HCT116 (cell line): ENCODE measurements at regions not wholly inside any gene's neighbourhood (a gene's known extent, or its start where the extent isn't known, plus 50 kb on each side); places are given as distances from the start of the nearest gene placed in this dataset.

Experiments used
- ATAC-seq: fragments of 200-7000 bp; cut with Tn5 transposase; 2 replicates; pipeline ENCODE4 v1.9.1; 2020; ENCODE audit warnings: mild to moderate bottlenecking, moderate library complexity
- BruUV-seq: library from RNA; stranded (reverse); fragments of 400-500 nt; replicated peaks from 2 replicates; lab custom pipeline; 2021; lab: Mats Ljungman, UMichigan
- CTCF ChIA-PET: fragments of 300-600 bp; sonication (Branson Sonifier 250); formaldehyde crosslinking; loops from one replicate; lab custom pipeline; 2021; ENCODE audit warnings: antibody characterized with exemption; lab: Charles Lee
- POLR2A ChIA-PET: fragments of 300-600, 350-600 bp; sonication (Branson Sonifier 250); formaldehyde crosslinking; loops from one replicate; lab custom pipeline; 2021; ENCODE audit warnings: antibody characterized with exemption; lab: Charles Lee
- RAD21 ChIA-PET, 2 experiments: fragments of 300-600 bp; sonication (Branson Sonifier 250); formaldehyde crosslinking; loops; one replicate each; lab custom pipeline; 2023; ENCODE audit warnings: low total read pairs in 2 of 2; ENCODE audit not compliant: uncharacterized antibody in 2 of 2, unreplicated experiment in 2 of 2, low non-redundant PET in 1 of 2; lab: Charles Lee
- DNase-seq: peaks from one replicate; pipeline ENCODE4 v3.0.0-alpha.2; 2010; ENCODE audit warnings: low read depth, low spot score
- H2AFZ ChIP-seq: fragments of 200-600 bp; shearing (Covaris generic), sonication (generic); 2 replicates; pipeline ENCODE4 v1.6.1; 2017; ENCODE audit warnings: low read depth, mixed run types, mixed read lengths, antibody characterized with exemption, low read length; ENCODE audit not compliant: poor library complexity, severe bottlenecking
- H3K27ac ChIP-seq: 2 replicates; pipeline ENCODE4 v1.5.1; 2012; ENCODE audit warnings: low read depth, low read length
- H3K27me3 ChIP-seq: fragments of 200-600 bp; sonication (generic); 2 replicates; pipeline ENCODE4 v1.6.1; 2016; ENCODE audit warnings: mixed run types, low read length, mixed read lengths; ENCODE audit not compliant: insufficient read depth
- H3K36me3 ChIP-seq, 2 experiments: fragments of 200-500 bp in 1 of 2; fragments of 200-600 bp in 1 of 2; sonication (Bioruptor generic) in 1 of 2; sonication (generic) in 1 of 2; 2 replicates each; pipeline versions ENCODE4 v1.5.1 to v1.6.1; 2014 to 2016; ENCODE audit warnings: low read length in 2 of 2, inconsistent platforms in 1 of 2, mixed read lengths in 1 of 2, mixed run types in 1 of 2; ENCODE audit not compliant: insufficient read depth in 2 of 2, control insufficient read depth in 1 of 2
- H3K4me1 ChIP-seq, 2 experiments: fragments of 200-600 bp in 1 of 2; sonication (generic) in 1 of 2; 2 replicates each; pipeline versions ENCODE4 v1.5.1 to v1.6.1; 2012 to 2017; ENCODE audit warnings: low read length in 2 of 2, inconsistent platforms in 1 of 2, mild to moderate bottlenecking in 1 of 2, mixed read lengths in 1 of 2, mixed run types in 1 of 2, moderate library complexity in 1 of 2; ENCODE audit not compliant: insufficient read depth in 2 of 2, control insufficient read depth in 1 of 2
- H3K4me2 ChIP-seq: fragments of 200-600 bp; sonication (generic); 2 replicates; pipeline ENCODE4 v1.6.1; 2017; ENCODE audit warnings: mixed run types, low read length, mixed read lengths
- H3K4me3 ChIP-seq, 2 experiments: fragments of 200-600 bp in 1 of 2; sonication (generic) in 1 of 2; replicated peaks in 1 of 2; 2 replicates each; pipeline ENCODE4 v1.5.1; 2011 to 2016; ENCODE audit warnings: low read length in 2 of 2, control low read depth in 1 of 2, low read depth in 1 of 2, mild to moderate bottlenecking in 1 of 2, mixed read lengths in 1 of 2, mixed run types in 1 of 2
- H3K79me2 ChIP-seq: fragments of 200-600 bp; sonication (generic); 2 replicates; pipeline ENCODE4 v1.6.1; 2017; ENCODE audit warnings: mild to moderate bottlenecking, mixed run types, low read length, moderate library complexity, mixed read lengths; ENCODE audit not compliant: insufficient read depth
- H3K9ac ChIP-seq: fragments of 200-600 bp; sonication (generic); 2 replicates; pipeline ENCODE4 v1.6.1; 2016; ENCODE audit warnings: low read length, mixed read lengths
- H3K9me2 ChIP-seq: fragments of 200-600 bp; sonication (generic), shearing (Covaris generic); 2 replicates; pipeline ENCODE4 v1.6.1; 2017; ENCODE audit warnings: mixed run types, mild to moderate bottlenecking, moderate library complexity; ENCODE audit not compliant: insufficient read depth
- H3K9me3 ChIP-seq, 2 experiments: fragments of 200-500 bp in 1 of 2; fragments of 200-600 bp in 1 of 2; sonication (Bioruptor generic) in 1 of 2; sonication (generic) in 1 of 2; 2 replicates each; pipeline ENCODE4 v1.6.1; 2014 to 2017; ENCODE audit warnings: low read length in 2 of 2, mixed read lengths in 2 of 2, inconsistent platforms in 1 of 2, low read depth in 1 of 2, mild to moderate bottlenecking in 1 of 2, mixed run types in 1 of 2, moderate library complexity in 1 of 2; ENCODE audit not compliant: control insufficient read depth in 1 of 2, insufficient read depth in 1 of 2
- H4K20me1 ChIP-seq: fragments of 200-600 bp; sonication (generic), shearing (Covaris generic); 2 replicates; pipeline ENCODE4 v1.6.1; 2017; ENCODE audit warnings: mixed run types, mild to moderate bottlenecking, moderate library complexity; ENCODE audit not compliant: insufficient read depth
- ATF3 ChIP-seq: IDR thresholded peaks from 2 replicates; pipeline ENCODE4 v1.6.1; 2012
- CBX3 ChIP-seq: IDR thresholded peaks from 2 replicates; pipeline ENCODE4 v1.6.1; 2012; ENCODE audit warnings: low read depth
- EGR1 ChIP-seq: IDR thresholded peaks from 2 replicates; pipeline ENCODE4 v1.6.1; 2012; ENCODE audit warnings: low read depth
- ELF1 ChIP-seq: IDR thresholded peaks from 2 replicates; pipeline ENCODE4 v1.6.1; 2012; ENCODE audit warnings: low read depth, borderline replicate concordance
- EZH2phosphoT487 ChIP-seq: fragments of 200-600 bp; IDR thresholded peaks from 2 replicates; pipeline ENCODE4 v1.6.1; 2018; ENCODE audit warnings: antibody characterized with exemption, borderline replicate concordance
- POLR2AphosphoS5 ChIP-seq: IDR thresholded peaks from 2 replicates; pipeline ENCODE4 v1.6.1; 2011; ENCODE audit warnings: mild to moderate bottlenecking, low read depth, low read length, moderate library complexity
- RAD21 ChIP-seq: IDR thresholded peaks from 2 replicates; pipeline ENCODE4 v1.6.1; 2012; ENCODE audit warnings: low read depth, mild to moderate bottlenecking
- YY1 ChIP-seq: IDR thresholded peaks from 2 replicates; pipeline ENCODE4 v1.6.1; 2011; ENCODE audit warnings: low read length, low read depth, moderate library complexity, mild to moderate bottlenecking; ENCODE audit not compliant: insufficient replicate concordance; ENCODE audit errors: extremely low read depth
- ZFX ChIP-seq: fragments of 450-650 bp; IDR thresholded peaks from 2 replicates; pipeline ENCODE4 v1.6.1; 2017
- ZNF274 ChIP-seq: fragments of 200-500 bp; sonication (Bioruptor generic); IDR thresholded peaks from 2 replicates; pipeline ENCODE4 v1.6.1; 2014; ENCODE audit warnings: mild to moderate bottlenecking, low read depth, low read length, inconsistent platforms
- intact Hi-C: fragments of 100-400 bp; cut with micrococcal nuclease; formaldehyde crosslinking; loops from 2 replicates; pipeline ENCODE4 v1.10.0; 2022
- TF ChIP-seq, protein P1 (sequence below), 3 experiments: fragments of 200-600 bp in 1 of 3; sonication (generic) in 1 of 3; IDR thresholded peaks in 2 of 3; conservative IDR thresholded peaks in 1 of 3; 2 replicates each; pipeline ENCODE4 v1.5.1; 2012 to 2017; ENCODE audit warnings: low read depth in 2 of 3, low read length in 2 of 3, antibody characterized with exemption in 1 of 3, borderline replicate concordance in 1 of 3, control low read depth in 1 of 3, mild to moderate bottlenecking in 1 of 3, mixed read lengths in 1 of 3, mixed run types in 1 of 3, moderate library complexity in 1 of 3; ENCODE audit not compliant: insufficient read depth in 1 of 3

GRCh38 chr22:27129266-27129665, 471.9 kb downstream of the MIAT start:
- H3K4me1 ChIP-seq: peaks cover 4 to 18% of the 10 kb centered on the region in 2 experiments
- no peak for TF ChIP-seq EGR1
- no peak for TF ChIP-seq POLR2AphosphoS5
- no peak for TF ChIP-seq ATF3
- no peak for TF ChIP-seq YY1
- no peak for TF ChIP-seq RAD21
- no peak for TF ChIP-seq ZFX
- TF ChIP-seq ELF1: no peak
- no peak for TF ChIP-seq CBX3
- TF ChIP-seq EZH2phosphoT487: no peak
- no peak for TF ChIP-seq ZNF274
- TF ChIP-seq, protein P1, sequence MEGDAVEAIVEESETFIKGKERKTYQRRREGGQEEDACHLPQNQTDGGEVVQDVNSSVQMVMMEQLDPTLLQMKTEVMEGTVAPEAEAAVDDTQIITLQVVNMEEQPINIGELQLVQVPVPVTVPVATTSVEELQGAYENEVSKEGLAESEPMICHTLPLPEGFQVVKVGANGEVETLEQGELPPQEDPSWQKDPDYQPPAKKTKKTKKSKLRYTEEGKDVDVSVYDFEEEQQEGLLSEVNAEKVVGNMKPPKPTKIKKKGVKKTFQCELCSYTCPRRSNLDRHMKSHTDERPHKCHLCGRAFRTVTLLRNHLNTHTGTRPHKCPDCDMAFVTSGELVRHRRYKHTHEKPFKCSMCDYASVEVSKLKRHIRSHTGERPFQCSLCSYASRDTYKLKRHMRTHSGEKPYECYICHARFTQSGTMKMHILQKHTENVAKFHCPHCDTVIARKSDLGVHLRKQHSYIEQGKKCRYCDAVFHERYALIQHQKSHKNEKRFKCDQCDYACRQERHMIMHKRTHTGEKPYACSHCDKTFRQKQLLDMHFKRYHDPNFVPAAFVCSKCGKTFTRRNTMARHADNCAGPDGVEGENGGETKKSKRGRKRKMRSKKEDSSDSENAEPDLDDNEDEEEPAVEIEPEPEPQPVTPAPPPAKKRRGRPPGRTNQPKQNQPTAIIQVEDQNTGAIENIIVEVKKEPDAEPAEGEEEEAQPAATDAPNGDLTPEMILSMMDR (IDR thresholded peaks at IDR 0.05 in 2 of 3, conservative IDR thresholded peaks at IDR 0.05 in 1 of 3; ENCODE audit: borderline replicate concordance in 1 of 3, insufficient read depth in 1 of 3, low read depth in 2 of 3, low read length in 2 of 3): no peak
- H3K9me2 ChIP-seq: no peaks in the 10 kb centered on the region
- no TSS peak for BruUV-seq
- H4K20me1 ChIP-seq: no peaks in the 10 kb centered on the region
- 0 out of 2 replicates have a peak, but pooled peaks cover 6% of the 10 kb centered on the region for H3K27me3 ChIP-seq
- ChIA-PET CTCF (no interaction called here), POLR2A (no interaction called here), RAD21 (no interaction called here)
- ATAC-seq: no peak
- intact Hi-C loops: no loop called here
- H3K36me3 ChIP-seq: no peaks in the 10 kb centered on the region
- DNase-seq: no peak
- H3K27ac ChIP-seq: no peak overlapping the region
- H2AFZ ChIP-seq: no peak overlapping the region
- H3K9me3 ChIP-seq: no peaks in the 10 kb centered on the region
- no peaks in the 10 kb centered on the region for H3K79me2 ChIP-seq
- no peak overlapping the region for H3K4me3 ChIP-seq
- no peak overlapping the region for H3K9ac ChIP-seq
- H3K4me2 ChIP-seq: no peak overlapping the region
